ENCODE measurements at regions not wholly inside any gene's neighbourhood (a gene's known extent, or its start where the extent isn't known, plus 50 kb on each side); places are given as distances from the start of the nearest gene placed in this dataset.

DNA sequence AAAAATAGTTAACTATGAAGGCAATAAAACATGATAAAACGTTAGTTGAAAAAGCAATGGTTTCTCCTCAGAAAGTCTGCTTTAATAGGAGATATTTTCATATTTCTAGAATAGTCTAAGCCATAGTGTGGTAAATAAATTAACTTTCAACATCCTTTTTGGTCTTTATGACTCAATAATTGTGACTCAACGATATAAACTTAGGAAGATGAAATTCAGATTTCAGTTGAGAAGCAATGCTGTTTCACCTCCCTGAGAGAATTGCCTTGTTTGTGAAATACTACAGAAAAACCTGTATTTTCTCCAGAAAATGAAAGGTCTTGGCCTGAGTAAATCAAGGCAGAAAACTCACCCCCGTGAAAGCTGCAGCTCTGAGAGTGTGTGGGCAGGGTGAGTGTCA lies 166.9 kb downstream of the ETAA1 start:
- Histone ChIP-seq H3K27me3 (ENCODE audit: control insufficient read depth, insufficient read depth, low read length) (no peaks in the 10 kb centered on the region), H3K36me3 (ENCODE audit: control insufficient read depth, insufficient read depth, low read length) (no peaks in the 10 kb centered on the region), H3K4me3 (ENCODE audit: low read depth, low read length) (no peak overlapping the region)
- TF ChIP-seq CTCF (IDR thresholded peaks at IDR 0.05; ENCODE audit: insufficient read depth, low read depth, low read length) = no peak
- DNase-seq (ENCODE audit: low read depth) = no peak
- POLR2A ChIA-PET = no interaction called here
- CTCF ChIA-PET = no interaction called here

- no peak for TF ChIP-seq CTCF (IDR thresholded peaks at IDR 0.05; ENCODE audit: insufficient read depth, low read depth, low read length)
- CTCF ChIA-PET = interaction anchor here (0.5 to 0.8 kb wide), 2 partner anchors 13 to 23 kb away, joined by 3 read pairs; no protein-coding TSS in a partner anchor
Measured at GRCh38 chr2:67564626-67565025, 167.5 kb downstream of the ETAA1 start.

GRCh38 chr2:67565262-67565661 lies 168.1 kb downstream of the ETAA1 start:
- no peak overlapping the region for H3K4me3 ChIP-seq (ENCODE audit: low read depth, low read length)
- ChIA-PET POLR2A (no interaction called here), CTCF (interaction anchor here (0.8 kb wide), 1 partner anchor 14 kb away, joined by 3 read pairs; no protein-coding TSS in a partner anchor)
- no peaks in the 10 kb centered on the region for H3K27me3 ChIP-seq (ENCODE audit: control insufficient read depth, insufficient read depth, low read length)
- H3K36me3 ChIP-seq (ENCODE audit: control insufficient read depth, insufficient read depth, low read length) = no peaks in the 10 kb centered on the region
- no peak for TF ChIP-seq CTCF (IDR thresholded peaks at IDR 0.05; ENCODE audit: insufficient read depth, low read depth, low read length)
- DNase-seq (ENCODE audit: low read depth) = no peak

More at GRCh38 chr2:67564626-67565025, 167.5 kb downstream of the ETAA1 start:
- H3K36me3 ChIP-seq (ENCODE audit: control insufficient read depth, insufficient read depth, low read length) = no peaks in the 10 kb centered on the region
- no peak overlapping the region for H3K4me3 ChIP-seq (ENCODE audit: low read depth, low read length)
- no peak for DNase-seq (ENCODE audit: low read depth)
- POLR2A ChIA-PET = no interaction called here
- H3K27me3 ChIP-seq (ENCODE audit: control insufficient read depth, insufficient read depth, low read length) = no peaks in the 10 kb centered on the region

GRCh38 chr2:67565761-67566160 lies 168.6 kb downstream of the ETAA1 start:
- no peak for DNase-seq (ENCODE audit: low read depth)
- H3K36me3 ChIP-seq (ENCODE audit: control insufficient read depth, insufficient read depth, low read length) = no peaks in the 10 kb centered on the region
- ChIA-PET POLR2A (no interaction called here), CTCF (no interaction called here)
- no peak overlapping the region for H3K4me3 ChIP-seq (ENCODE audit: low read depth, low read length)
- TF ChIP-seq CTCF (IDR thresholded peaks at IDR 0.05; ENCODE audit: insufficient read depth, low read depth, low read length) = no peak
- H3K27me3 ChIP-seq (ENCODE audit: control insufficient read depth, insufficient read depth, low read length) = no peaks in the 10 kb centered on the region

DNA sequence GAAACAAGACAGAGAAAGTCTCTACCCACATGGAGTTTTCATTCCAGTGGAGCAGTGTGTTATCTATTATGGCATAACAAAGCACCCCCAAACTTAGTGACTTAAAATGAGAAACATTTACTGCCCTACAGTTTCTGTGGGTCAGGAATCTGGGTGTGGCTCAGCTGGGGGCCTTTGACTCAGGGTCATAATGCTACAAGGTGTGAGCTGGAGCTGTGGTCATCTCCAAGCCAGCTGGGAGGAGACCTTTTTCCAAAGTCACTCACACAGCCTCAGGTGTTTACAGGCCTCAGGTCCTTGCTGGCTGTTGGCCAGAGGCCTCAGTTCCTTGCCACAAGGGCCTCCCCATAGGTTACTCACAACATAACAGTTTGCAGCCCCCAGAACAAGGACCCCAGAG lies 169.2 kb downstream of the ETAA1 start:
- H3K27me3 ChIP-seq (ENCODE audit: control insufficient read depth, insufficient read depth, low read length) = no peaks in the 10 kb centered on the region
- no peak for DNase-seq (ENCODE audit: low read depth)
- ChIA-PET CTCF (no interaction called here), POLR2A (no interaction called here)
- H3K4me3 ChIP-seq (ENCODE audit: low read depth, low read length) = no peak overlapping the region
- no peak for TF ChIP-seq CTCF (IDR thresholded peaks at IDR 0.05; ENCODE audit: insufficient read depth, low read depth, low read length)
- no peaks in the 10 kb centered on the region for H3K36me3 ChIP-seq (ENCODE audit: control insufficient read depth, insufficient read depth, low read length)
